HUES64 (cell line): ENCODE measurements at regions not wholly inside any gene's neighbourhood (a gene's known extent, or its start where the extent isn't known, plus 50 kb on each side); places are given as distances from the start of the nearest gene placed in this dataset.

Source experiments
- H3K27ac ChIP-seq: 2 replicates; pipeline ENCODE4 v1.7.0; 2013; ENCODE audit warnings: low read depth, low read length, inconsistent platforms
- H3K27me3 ChIP-seq: 2 replicates; pipeline ENCODE4 v1.6.1; 2013; ENCODE audit warnings: mild to moderate bottlenecking, low read length; ENCODE audit not compliant: insufficient read depth
- H3K36me3 ChIP-seq: 2 replicates; pipeline ENCODE4 v1.6.1; 2013; ENCODE audit warnings: mild to moderate bottlenecking, low read length; ENCODE audit not compliant: insufficient read depth
- H3K4me1 ChIP-seq: 2 replicates; pipeline ENCODE4 v1.6.1; 2013; ENCODE audit warnings: mild to moderate bottlenecking, low read length, moderate library complexity; ENCODE audit not compliant: insufficient read depth
- H3K4me3 ChIP-seq: 2 replicates; pipeline ENCODE4 v1.5.1; 2013; ENCODE audit warnings: mild to moderate bottlenecking, low read length, moderate library complexity
- H3K9ac ChIP-seq: 2 replicates; pipeline ENCODE4 v1.6.1; 2013; ENCODE audit warnings: mild to moderate bottlenecking, low read depth, low read length
- H3K9me3 ChIP-seq: 2 replicates; pipeline ENCODE4 v1.6.1; 2013; ENCODE audit warnings: low read depth, low read length; ENCODE audit not compliant: insufficient read depth
- whole genome bisulfite sequencing: fragments of 150-250, 120-280 bp; methylation state at CpG from one replicate; pipeline ENCODE4 v1.1.7; 2013; ENCODE audit warnings: missing lambda C conversion rate; 5-methylcytosine and 5-hydroxymethylcytosine counted together

- no peaks in the 10 kb centered on the region for H3K27me3 ChIP-seq
- H3K27ac ChIP-seq = no peak overlapping the region
- peaks cover 8% of the 10 kb centered on the region for H3K4me1 ChIP-seq
- no peak overlapping the region for H3K9ac ChIP-seq
- no peaks in the 10 kb centered on the region for H3K9me3 ChIP-seq
- H3K4me3 ChIP-seq = no peak overlapping the region
- H3K36me3 ChIP-seq = no peaks in the 10 kb centered on the region
- WGBS = 92% methylated on average over 1 of the region's 1 CpG
These were observed 399.5 kb downstream of the LMO4 start for GRCh38 chr1:87728169-87728568.

DNA sequence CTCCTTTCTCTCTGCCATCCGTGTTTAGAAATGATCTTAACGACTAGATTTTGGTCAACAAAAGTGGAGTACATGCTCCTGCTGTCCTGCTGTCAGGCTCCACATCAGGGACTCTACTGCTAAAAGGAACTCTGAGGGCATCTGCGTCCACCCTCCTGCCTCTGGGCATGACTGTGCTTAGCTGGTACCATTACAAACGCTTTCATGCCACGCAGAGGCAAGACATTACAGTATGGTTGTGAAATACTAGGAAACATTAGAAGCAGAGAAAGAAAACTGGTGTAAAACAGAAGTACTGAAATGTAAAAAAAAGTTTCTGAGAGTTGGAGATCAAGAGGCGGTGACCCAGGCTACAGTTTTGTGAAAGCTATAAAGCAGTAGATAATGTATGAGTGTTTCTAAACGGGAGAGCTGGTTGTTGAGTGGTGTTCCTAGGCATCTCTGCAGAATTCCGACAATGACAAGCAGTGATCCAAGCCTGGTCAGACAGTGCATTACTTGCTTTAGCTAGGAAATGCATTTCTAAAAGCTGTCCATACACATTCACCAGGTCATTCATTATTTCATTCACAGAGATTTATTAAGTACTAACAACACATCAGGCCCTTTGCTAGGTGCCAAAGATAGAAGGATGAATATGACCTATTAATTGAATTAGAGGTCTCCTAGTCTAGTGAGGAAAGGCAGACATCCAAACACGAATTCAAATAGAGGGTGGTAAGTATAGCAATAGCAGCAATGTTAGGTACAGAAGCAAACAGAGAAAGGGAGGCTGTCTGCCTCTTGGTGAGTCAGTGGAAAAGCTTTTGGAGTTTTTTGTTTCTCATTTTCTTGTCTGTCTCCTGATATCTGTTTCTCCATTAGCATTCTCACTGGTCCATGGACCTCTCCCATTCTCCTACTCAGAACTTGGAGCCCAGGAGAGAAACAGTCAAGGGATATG is 401.9 kb downstream of the LMO4 start:
- no peaks in the 10 kb centered on the region for H3K27me3 ChIP-seq
- H3K9ac ChIP-seq = no peak overlapping the region
- no peak overlapping the region for H3K27ac ChIP-seq
- H3K36me3 ChIP-seq = no peaks in the 10 kb centered on the region
- H3K9me3 ChIP-seq = no peaks in the 10 kb centered on the region
- no peaks in the 10 kb centered on the region for H3K4me1 ChIP-seq
- 91% methylated on average over 9 of the region's 9 CpGs for WGBS
- no peak overlapping the region for H3K4me3 ChIP-seq

- no peaks in the 10 kb centered on the region for H3K27me3 ChIP-seq
- H3K4me1 ChIP-seq = no peaks in the 10 kb centered on the region
- no peaks in the 10 kb centered on the region for H3K36me3 ChIP-seq
- H3K9me3 ChIP-seq = no peaks in the 10 kb centered on the region
- no peak overlapping the region for H3K4me3 ChIP-seq
- no peak overlapping the region for H3K27ac ChIP-seq
- no peak overlapping the region for H3K9ac ChIP-seq
These were observed 404.7 kb downstream of the LMO4 start for GRCh38 chr1:87733386-87733785.

- Histone ChIP-seq H3K27ac (no peak overlapping the region), H3K4me1 (no peaks in the 10 kb centered on the region), H3K9ac (no peak overlapping the region), H3K27me3 (no peaks in the 10 kb centered on the region), H3K4me3 (no peak overlapping the region), H3K9me3 (no peaks in the 10 kb centered on the region), H3K36me3 (no peaks in the 10 kb centered on the region)
- WGBS = 92% methylated on average over 1 of the region's 1 CpG
These were observed 407.1 kb downstream of the LMO4 start for GRCh38 chr1:87735750-87736149.

- no peaks in the 10 kb centered on the region for H3K36me3 ChIP-seq
- no peak overlapping the region for H3K9ac ChIP-seq
- no peaks in the 10 kb centered on the region for H3K9me3 ChIP-seq
- H3K27ac ChIP-seq = no peak overlapping the region
- no peak overlapping the region for H3K4me3 ChIP-seq
- 97% methylated on average over 2 of the region's 2 CpGs for WGBS
- no peaks in the 10 kb centered on the region for H3K27me3 ChIP-seq
- peaks cover 9% of the 10 kb centered on the region; the same call in 1 of the 2 replicates for H3K4me1 ChIP-seq
These were observed 410.5 kb downstream of the LMO4 start for GRCh38 chr1:87739141-87739540.

GRCh38 chr1:87739704-87740103 is 411.0 kb downstream of the LMO4 start:
- Histone ChIP-seq H3K4me1 (peaks cover 9% of the 10 kb centered on the region; the same call in 1 of the 2 replicates), H3K36me3 (no peaks in the 10 kb centered on the region), H3K27ac (no peak overlapping the region), H3K4me3 (no peak overlapping the region), H3K27me3 (no peaks in the 10 kb centered on the region), H3K9me3 (no peaks in the 10 kb centered on the region), H3K9ac (no peak overlapping the region)

DNA sequence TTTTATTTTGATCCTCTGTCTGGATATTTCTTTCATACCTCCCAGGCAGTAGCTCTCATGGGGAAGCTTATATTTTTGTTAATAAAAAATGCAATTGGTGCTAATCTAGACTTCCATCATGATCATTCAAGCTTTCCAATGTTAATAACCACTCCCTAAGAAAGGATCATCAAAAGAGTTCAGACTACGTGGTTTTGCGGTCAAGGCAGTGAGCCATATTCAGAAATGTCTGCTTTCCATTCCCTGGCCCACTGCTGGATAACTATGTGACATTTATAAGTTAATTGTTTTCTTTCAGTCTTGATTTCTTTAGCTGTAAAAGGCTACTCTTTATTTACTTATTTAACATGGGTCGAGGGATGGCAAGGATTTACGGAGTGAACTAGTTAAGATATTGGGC is 414.6 kb downstream of the LMO4 start:
- H3K4me3 ChIP-seq = no peak overlapping the region
- 99% methylated on average over 2 of the region's 4 CpGs for WGBS
- no peak overlapping the region for H3K27ac ChIP-seq
- H3K36me3 ChIP-seq = no peaks in the 10 kb centered on the region
- H3K9me3 ChIP-seq = no peaks in the 10 kb centered on the region
- peaks cover 9% of the 10 kb centered on the region; the same call in 1 of the 2 replicates for H3K4me1 ChIP-seq
- H3K27me3 ChIP-seq = no peaks in the 10 kb centered on the region
- H3K9ac ChIP-seq = no peak overlapping the region

- peaks cover 9% of the 10 kb centered on the region; the same call in 1 of the 2 replicates for H3K4me1 ChIP-seq
- no peak overlapping the region for H3K9ac ChIP-seq
- H3K36me3 ChIP-seq = no peaks in the 10 kb centered on the region
- no peak overlapping the region for H3K27ac ChIP-seq
- 97% methylated on average over 2 of the region's 3 CpGs for WGBS
- no peaks in the 10 kb centered on the region for H3K9me3 ChIP-seq
- no peaks in the 10 kb centered on the region for H3K27me3 ChIP-seq
- no peak overlapping the region for H3K4me3 ChIP-seq
These were observed 415.4 kb downstream of the LMO4 start for GRCh38 chr1:87744056-87744455.

- no peaks in the 10 kb centered on the region for H3K36me3 ChIP-seq
- H3K27me3 ChIP-seq = no peaks in the 10 kb centered on the region
- H3K9ac ChIP-seq = no peak overlapping the region
- no peak overlapping the region for H3K4me3 ChIP-seq
- H3K27ac ChIP-seq = no peak overlapping the region
- peaks cover 9% of the 10 kb centered on the region; the same call in 1 of the 2 replicates for H3K4me1 ChIP-seq
- H3K9me3 ChIP-seq = no peaks in the 10 kb centered on the region
These were observed 416.1 kb downstream of the LMO4 start for GRCh38 chr1:87744763-87745162.

- Histone ChIP-seq H3K27ac (no peak overlapping the region), H3K27me3 (no peaks in the 10 kb centered on the region), H3K36me3 (no peaks in the 10 kb centered on the region), H3K9me3 (no peaks in the 10 kb centered on the region), H3K4me1 (no peaks in the 10 kb centered on the region), H3K4me3 (no peak overlapping the region), H3K9ac (no peak overlapping the region)
These were observed 424.7 kb downstream of the LMO4 start for GRCh38 chr1:87753366-87753765.

DNA sequence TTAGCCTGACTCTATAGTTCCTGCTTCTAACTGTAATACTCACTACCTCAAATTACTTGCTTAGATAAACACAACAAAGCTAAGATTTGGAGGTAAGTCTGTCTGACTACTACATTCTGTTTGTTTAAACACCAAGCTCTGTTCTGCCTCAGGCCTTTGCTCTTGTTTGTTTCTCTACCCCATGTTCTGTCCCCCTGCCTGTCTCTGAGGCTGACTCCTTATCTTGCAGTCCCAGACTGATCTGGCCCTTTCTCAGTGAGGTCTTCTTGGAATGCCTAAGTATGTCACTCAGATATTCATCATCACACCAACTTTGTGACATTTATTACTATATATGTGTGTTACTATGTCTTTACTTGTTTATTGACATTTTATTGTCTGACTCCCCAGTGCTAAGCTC is 425.5 kb downstream of the LMO4 start:
- H3K4me1 ChIP-seq = no peaks in the 10 kb centered on the region
- H3K9ac ChIP-seq = no peak overlapping the region
- H3K27ac ChIP-seq = no peak overlapping the region
- H3K4me3 ChIP-seq = no peak overlapping the region
- no peaks in the 10 kb centered on the region for H3K36me3 ChIP-seq
- H3K27me3 ChIP-seq = no peaks in the 10 kb centered on the region
- no peaks in the 10 kb centered on the region for H3K9me3 ChIP-seq

GRCh38 chr1:87757676-87758075 is 429.0 kb downstream of the LMO4 start:
- Histone ChIP-seq H3K4me1 (no peaks in the 10 kb centered on the region), H3K27ac (no peak overlapping the region), H3K36me3 (no peaks in the 10 kb centered on the region), H3K9me3 (no peaks in the 10 kb centered on the region), H3K4me3 (no peak overlapping the region), H3K9ac (no peak overlapping the region), H3K27me3 (no peaks in the 10 kb centered on the region)
- WGBS = 86% methylated on average over 9 of the region's 9 CpGs
